HL-60 (cell line): ENCODE measurements at regions not wholly inside any gene's neighbourhood (a gene's known extent, or its start where the extent isn't known, plus 50 kb on each side); places are given as distances from the start of the nearest gene placed in this dataset.

Experiments
- DNase-seq, 2 experiments: peaks; one replicate each; pipeline ENCODE4 v3.0.0-alpha.2; 2010 to 2020; ENCODE audit warnings: low read depth in 1 of 2, low spot score in 1 of 2
- H3K27ac ChIP-seq: fragments of 250-450 bp; sonication (Bioruptor Pico); replicated peaks from 2 replicates; pipeline ENCODE4 v1.5.1; 2020; ENCODE audit warnings: mild to moderate bottlenecking, moderate library complexity
- H3K27me3 ChIP-seq: fragments of 250-450 bp; sonication (Bioruptor Pico); 2 replicates; pipeline ENCODE4 v1.5.1; 2021; ENCODE audit warnings: mild to moderate bottlenecking, moderate library complexity; ENCODE audit not compliant: insufficient read depth, poor library complexity, severe bottlenecking
- H3K4me3 ChIP-seq: replicated peaks from 2 replicates; pipeline ENCODE4 v1.5.1; 2011; ENCODE audit warnings: mild to moderate bottlenecking, control low read depth, low read length; ENCODE audit not compliant: insufficient read depth
- CTCF ChIP-seq: IDR thresholded peaks from one replicate; pipeline ENCODE4 v1.5.1; 2011; ENCODE audit warnings: low read length, control low read depth, inconsistent platforms; ENCODE audit not compliant: insufficient read depth
- GABPA ChIP-seq: IDR thresholded peaks from 2 replicates; pipeline ENCODE4 v1.6.1; 2012; ENCODE audit warnings: low read depth
- POLR2AphosphoS5 ChIP-seq: IDR thresholded peaks from 2 replicates; pipeline ENCODE4 v1.6.1; 2012; ENCODE audit warnings: low read depth
- REST ChIP-seq: IDR thresholded peaks from 2 replicates; pipeline ENCODE4 v1.6.1; 2012; ENCODE audit warnings: low read depth; ENCODE audit not compliant: insufficient replicate concordance
- SPI1 ChIP-seq: IDR thresholded peaks from 2 replicates; pipeline ENCODE4 v1.6.1; 2012; ENCODE audit warnings: low read depth, mild to moderate bottlenecking, borderline replicate concordance

DNA sequence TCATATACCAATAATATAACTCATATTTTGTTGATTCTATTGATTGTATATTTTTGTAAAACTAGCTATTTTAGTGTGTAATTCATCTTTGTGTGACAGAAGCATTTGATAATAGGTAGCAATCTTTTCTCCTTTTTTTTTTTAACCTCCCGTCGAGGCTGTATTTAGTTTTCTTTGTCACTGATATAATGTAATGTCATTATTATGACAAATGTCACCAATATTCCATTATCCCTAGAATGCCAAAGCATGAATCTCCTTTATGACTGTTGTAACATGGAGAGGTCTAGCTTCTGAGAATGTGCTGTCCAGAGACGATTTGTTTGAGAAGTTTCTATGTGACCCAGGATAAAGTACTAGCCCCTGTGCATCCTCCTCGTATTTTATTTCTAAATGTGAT lies 639.0 kb upstream of the ATXN7L3B start:
- no peaks in the 10 kb centered on the region for H3K27me3 ChIP-seq
- H3K27ac ChIP-seq, result no peak overlapping the region
- no peak for TF ChIP-seq POLR2AphosphoS5
- TF ChIP-seq REST, result no peak
- TF ChIP-seq GABPA, result no peak
- no peak for TF ChIP-seq SPI1
- no peak for TF ChIP-seq CTCF
- H3K4me3 ChIP-seq, result no peak overlapping the region
- DNase-seq, result no peak

- DNase-seq, result no peak
- no peak overlapping the region for H3K27ac ChIP-seq
- no peak for TF ChIP-seq GABPA
- no peak overlapping the region for H3K4me3 ChIP-seq
- H3K27me3 ChIP-seq, result no peaks in the 10 kb centered on the region
These were observed 635.4 kb upstream of the ATXN7L3B start for GRCh38 chr12:73902260-73902659.

DNA sequence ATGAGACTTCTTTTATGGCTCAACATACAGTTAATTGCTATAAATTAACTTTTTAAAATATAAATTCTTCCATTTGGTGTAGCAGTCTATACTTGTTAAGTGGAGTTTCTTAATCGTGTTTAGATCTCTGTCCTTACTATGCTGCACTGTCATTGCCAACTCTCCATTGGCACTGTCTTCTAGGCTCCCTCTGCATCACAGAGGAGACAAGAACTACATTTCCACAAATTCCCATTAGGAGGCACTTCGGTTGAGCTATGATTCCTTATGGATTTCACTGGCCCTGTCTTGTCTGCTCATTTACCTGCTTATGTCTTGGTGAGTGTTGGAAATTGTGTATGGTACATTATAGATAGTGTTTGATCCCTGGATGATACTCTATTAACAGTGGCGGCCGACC lies 630.9 kb upstream of the ATXN7L3B start:
- no peak for TF ChIP-seq POLR2AphosphoS5
- TF ChIP-seq REST, result no peak
- no peak for TF ChIP-seq SPI1
- DNase-seq, result no peak
- Histone ChIP-seq H3K27me3 (no peaks in the 10 kb centered on the region), H3K27ac (no peak overlapping the region), H3K4me3 (no peak overlapping the region)

- Histone ChIP-seq H3K4me3 (no peak overlapping the region), H3K27me3 (no peaks in the 10 kb centered on the region), H3K27ac (no peak overlapping the region)
- TF ChIP-seq POLR2AphosphoS5 (no peak), CTCF (no peak), GABPA (no peak)
- DNase-seq, result no peak
These were observed 601.8 kb upstream of the ATXN7L3B start for GRCh38 chr12:73935817-73936216.

DNA sequence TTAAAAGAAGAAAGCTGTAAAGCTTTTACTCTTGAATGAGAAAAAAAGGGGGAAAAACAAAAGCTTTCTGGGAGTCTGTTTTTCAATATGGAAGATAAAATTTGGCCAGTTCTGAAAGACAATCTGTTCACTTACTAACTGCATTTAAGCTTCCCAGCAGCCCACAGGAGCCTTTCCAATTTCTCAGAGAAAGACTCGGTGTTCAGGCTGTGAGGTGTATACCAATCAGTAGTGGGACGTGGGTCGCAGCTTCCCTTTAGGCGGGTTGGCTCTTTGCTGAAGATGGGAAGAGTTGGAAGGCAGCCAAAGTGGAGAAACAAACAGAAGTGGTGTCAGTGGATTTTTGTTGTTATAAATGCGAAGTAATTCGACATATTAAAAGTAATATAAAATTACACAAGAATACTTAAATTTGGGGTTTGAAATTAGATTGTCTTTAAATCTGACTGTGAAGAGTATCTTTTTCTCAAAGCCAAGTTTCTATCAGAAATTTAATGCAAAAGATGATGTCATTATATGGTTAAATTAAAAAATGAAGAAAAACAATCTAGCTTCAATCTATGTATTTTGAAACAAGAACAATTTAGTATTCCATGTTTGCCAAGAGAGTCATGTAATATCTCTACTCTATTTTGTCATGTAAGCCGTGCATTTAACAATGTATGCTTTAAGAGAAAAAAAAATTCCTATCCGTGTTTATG lies 590.2 kb upstream of the ATXN7L3B start:
- Histone ChIP-seq H3K4me3 (no peak overlapping the region), H3K27me3 (no peaks in the 10 kb centered on the region), H3K27ac (no peak overlapping the region)
- TF ChIP-seq GABPA (no peak), POLR2AphosphoS5 (no peak), CTCF (no peak), SPI1 (no peak), REST (no peak)
- no peak for DNase-seq
